Spleen (tissue), 11 donors: ENCODE measurements at regions not wholly inside any gene's neighbourhood (a gene's known extent, or its start where the extent isn't known, plus 50 kb on each side); places are given as distances from the start of the nearest gene placed in this dataset.
"Not testable (repeated sequence)": the region's sequence is repeated elsewhere in the genome, so short reads cannot be mapped to it uniquely, and the experiment has no call there.

Source experiments
- DNase-seq: peaks from one replicate; pipeline ENCODE4 v3.0.0-alpha.2; 2020
- H3K27ac ChIP-seq, 8 donors: fragments of 200-600 bp; sonication (generic) in 7 of 8; 1 replicate in 4 of 8; 2 replicates in 4 of 8; pipeline versions ENCODE4 v1.5.0 to v1.8.0; 2016 to 2021; ENCODE audit warnings: inconsistent platforms in 4 of 8, mild to moderate bottlenecking in 4 of 8, moderate library complexity in 1 of 8
- H3K27me3 ChIP-seq, 7 donors: fragments of 200-600 bp; sonication (generic) in 6 of 7; replicated peaks in 1 of 7; 1 replicate in 4 of 7; 2 replicates in 3 of 7; pipeline versions ENCODE4 v1.5.0 to v1.8.0; 2016 to 2021; ENCODE audit warnings: inconsistent platforms in 3 of 7, mild to moderate bottlenecking in 1 of 7
- H3K36me3 ChIP-seq, 6 donors: fragments of 200-600 bp; sonication (generic) in 5 of 6; 1 replicate in 4 of 6; 2 replicates in 2 of 6; pipeline versions ENCODE4 v1.5.0 to v1.8.0; 2016 to 2021; ENCODE audit warnings: inconsistent platforms in 2 of 6
- H3K4me1 ChIP-seq, 6 donors: fragments of 200-600 bp; sonication (generic) in 5 of 6; 1 replicate in 3 of 6; 2 replicates in 3 of 6; pipeline versions ENCODE4 v1.5.0 to v1.8.0; 2016 to 2021; ENCODE audit warnings: inconsistent platforms in 3 of 6
- H3K4me3 ChIP-seq, 8 donors: fragments of 200-600 bp; sonication (generic) in 7 of 8; 1 replicate in 4 of 8; 2 replicates in 4 of 8; pipeline versions ENCODE4 v1.5.0 to v1.8.0; 2016 to 2021; ENCODE audit warnings: inconsistent platforms in 4 of 8, mild to moderate bottlenecking in 4 of 8, moderate library complexity in 2 of 8
- H3K9me3 ChIP-seq, 8 donors: fragments of 200-600 bp; sonication (generic) in 7 of 8; 1 replicate in 4 of 8; 2 replicates in 4 of 8; pipeline versions ENCODE4 v1.5.0 to v1.8.0; 2016 to 2021; ENCODE audit warnings: inconsistent platforms in 4 of 8
- WGBS, 5 donors: extraction: QIAGEN DNeasy Blood & Tissue Kit in 3 of 5; methylation state at CpG; one replicate each; pipeline versions ENCODE4 v1.1.5 to v1.1.7; 2013 to 2018; 5-methylcytosine and 5-hydroxymethylcytosine counted together
- intact Hi-C: fragments of 100-400 bp; cut with DNase I; formaldehyde crosslinking; loops from one replicate; pipeline ENCODE4 v1.15.0; 2023; ENCODE audit warnings: low total_unique reads
- TF ChIP-seq, protein P1 (sequence below), 11 experiments: fragments of 200-600 bp in 7 of 11; fragments of 450-650 bp in 4 of 11; sonication (generic) in 4 of 11; IDR thresholded peaks in 8 of 11; conservative IDR thresholded peaks in 3 of 11; 1 replicate in 7 of 11; 2 replicates in 4 of 11; pipeline versions ENCODE4 v1.4.0 to v1.8.0; 2016 to 2021; ENCODE audit warnings: antibody characterized with exemption in 11 of 11, inconsistent platforms in 4 of 11, mild to moderate bottlenecking in 1 of 11
- donor health status: healthy with polysubstance abuse.
- donor health status: DM: no; HTN: no; CAD: no; lungs with moderate emphysema.
- donor health status: DM: no; HTN: no; CAD: no.
- donor health status: Bipolar disorder and iron deficiency.
- donor health status: healthy.
- donor health status: DM: no; HTN: no; CAD: no.
- donor health status: DM: yes; HTN: yes; CAD: no.

DNA sequence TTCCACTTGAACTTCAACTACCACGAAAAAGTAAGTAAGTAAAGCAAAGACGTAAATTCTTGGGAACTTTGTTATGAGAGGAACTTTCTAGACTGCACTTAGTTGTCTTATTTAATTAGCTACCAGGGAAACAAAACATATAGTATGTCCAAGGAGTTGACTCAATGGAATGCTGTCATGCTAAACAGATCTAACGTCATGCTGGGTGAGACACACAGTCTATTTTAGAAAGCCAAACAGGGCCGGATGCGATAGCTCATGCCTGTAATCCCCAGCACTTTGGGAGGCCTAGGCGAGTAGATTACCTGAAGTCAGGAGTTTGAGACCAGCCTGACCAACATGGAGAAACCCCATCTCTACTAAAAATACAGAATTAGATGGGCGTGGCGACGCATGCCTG is 140.6 kb upstream of the RRN3 start:
- H3K27ac ChIP-seq, H3K4me3 ChIP-seq, H3K9me3 ChIP-seq, H3K36me3 ChIP-seq, DNase-seq, H3K27me3 ChIP-seq, intact Hi-C loops, H3K4me1 ChIP-seq: not testable (repeated sequence)
- WGBS, 5 donors, result no CpG with 5 or more reads among the region's 9 CpGs

DNA sequence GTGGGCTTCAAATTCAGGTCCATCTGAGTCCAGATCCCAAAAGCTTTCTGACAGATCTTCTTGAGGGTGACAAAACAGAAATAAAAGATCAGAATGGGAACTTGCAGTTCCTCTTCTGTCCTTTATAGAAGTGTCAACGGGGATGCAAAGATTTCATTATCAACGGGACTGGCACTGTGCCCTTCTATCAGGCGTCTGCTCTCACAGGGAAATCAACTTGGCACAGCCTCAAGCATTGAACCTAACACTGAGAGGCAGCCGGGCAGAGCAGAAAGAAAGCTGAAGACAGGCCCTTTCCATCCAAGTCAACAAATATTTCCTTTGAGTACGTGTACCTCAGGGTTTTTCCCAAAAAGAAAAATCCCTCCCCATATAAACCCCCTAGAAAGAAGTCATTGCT is 136.4 kb upstream of the RRN3 start:
- H3K27ac ChIP-seq, DNase-seq, H3K27me3 ChIP-seq, H3K4me3 ChIP-seq, H3K36me3 ChIP-seq, H3K9me3 ChIP-seq, H3K4me1 ChIP-seq, intact Hi-C loops: not testable (repeated sequence)
- WGBS, 5 donors, result no CpG with 5 or more reads among the region's 5 CpGs

DNA sequence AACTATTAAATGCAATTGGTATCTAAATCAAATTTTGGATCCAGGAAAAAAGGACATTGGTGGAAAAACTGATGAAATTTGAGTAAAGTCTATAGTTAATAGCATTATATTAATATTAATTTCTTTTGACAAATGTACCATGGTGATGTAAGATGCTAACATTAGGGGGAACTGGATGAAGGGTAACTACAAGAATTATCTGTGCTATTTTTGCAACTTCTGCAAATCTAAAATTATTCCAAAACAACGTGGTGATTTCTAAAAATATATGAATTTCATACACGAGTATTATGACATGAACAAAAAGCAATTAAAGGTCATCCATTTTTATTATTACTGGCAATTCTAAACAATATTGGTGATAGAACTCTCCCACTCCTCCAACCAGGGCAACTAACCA is 135.6 kb upstream of the RRN3 start:
- intact Hi-C loops, H3K9me3 ChIP-seq, H3K27ac ChIP-seq, H3K4me1 ChIP-seq, DNase-seq, H3K4me3 ChIP-seq, H3K36me3 ChIP-seq, H3K27me3 ChIP-seq: not testable (repeated sequence)
- WGBS, 5 donors, result 33 to 45% (median 43%) methylated on average over 2 of the region's 2 CpGs

DNA sequence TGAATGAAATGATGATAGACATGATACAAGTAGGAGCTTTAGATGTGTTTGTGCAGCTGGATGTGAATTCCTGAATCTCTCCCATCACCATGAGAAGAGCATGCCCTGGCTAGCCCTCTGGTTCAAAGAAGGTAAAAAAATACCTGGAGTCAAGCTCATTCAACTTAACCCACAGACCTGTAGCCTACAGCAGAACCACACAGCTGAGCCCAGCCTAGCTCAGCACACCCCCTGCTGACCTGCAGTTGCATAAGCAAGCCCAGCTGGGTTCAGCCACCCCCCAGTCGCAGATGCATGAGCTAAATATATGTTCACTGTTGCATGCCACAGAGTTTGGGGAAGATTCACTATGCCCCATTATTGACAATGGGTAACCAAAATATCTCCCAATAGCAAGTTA is 130.6 kb upstream of the RRN3 start:
- H3K9me3 ChIP-seq, H3K27me3 ChIP-seq, DNase-seq, H3K4me1 ChIP-seq, H3K27ac ChIP-seq, H3K4me3 ChIP-seq, H3K36me3 ChIP-seq, intact Hi-C loops: not testable (repeated sequence)
- WGBS, 5 donors, result no CpG with 5 or more reads among the region's 1 CpG

DNA sequence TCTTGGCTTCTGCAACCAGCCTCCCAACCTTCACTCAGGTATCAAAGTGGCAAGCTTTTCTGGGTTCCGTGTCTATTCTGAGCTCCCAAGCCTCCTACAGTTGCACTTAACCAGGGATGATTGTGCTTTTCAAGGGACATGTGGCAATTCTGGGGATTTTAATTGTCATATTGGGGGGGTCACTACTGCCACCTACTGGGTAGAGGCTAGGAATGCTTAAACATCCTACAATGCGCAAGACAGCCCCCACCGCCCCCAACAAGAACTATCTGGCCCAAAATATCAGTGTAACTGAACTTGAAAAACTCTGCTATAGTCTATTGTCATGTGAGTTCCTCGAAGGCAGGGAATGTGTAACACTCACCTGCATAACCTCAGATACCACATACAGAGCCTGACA is 129.3 kb upstream of the RRN3 start:
- H3K27me3 ChIP-seq, H3K27ac ChIP-seq, H3K4me3 ChIP-seq, H3K9me3 ChIP-seq, H3K36me3 ChIP-seq, intact Hi-C loops, H3K4me1 ChIP-seq, DNase-seq: not testable (repeated sequence)
- WGBS, 5 donors, result 53 to 80% methylated on average over 1 of the region's 4 CpGs; no CpG with 5 or more reads in 3 of the 5 donors

DNA sequence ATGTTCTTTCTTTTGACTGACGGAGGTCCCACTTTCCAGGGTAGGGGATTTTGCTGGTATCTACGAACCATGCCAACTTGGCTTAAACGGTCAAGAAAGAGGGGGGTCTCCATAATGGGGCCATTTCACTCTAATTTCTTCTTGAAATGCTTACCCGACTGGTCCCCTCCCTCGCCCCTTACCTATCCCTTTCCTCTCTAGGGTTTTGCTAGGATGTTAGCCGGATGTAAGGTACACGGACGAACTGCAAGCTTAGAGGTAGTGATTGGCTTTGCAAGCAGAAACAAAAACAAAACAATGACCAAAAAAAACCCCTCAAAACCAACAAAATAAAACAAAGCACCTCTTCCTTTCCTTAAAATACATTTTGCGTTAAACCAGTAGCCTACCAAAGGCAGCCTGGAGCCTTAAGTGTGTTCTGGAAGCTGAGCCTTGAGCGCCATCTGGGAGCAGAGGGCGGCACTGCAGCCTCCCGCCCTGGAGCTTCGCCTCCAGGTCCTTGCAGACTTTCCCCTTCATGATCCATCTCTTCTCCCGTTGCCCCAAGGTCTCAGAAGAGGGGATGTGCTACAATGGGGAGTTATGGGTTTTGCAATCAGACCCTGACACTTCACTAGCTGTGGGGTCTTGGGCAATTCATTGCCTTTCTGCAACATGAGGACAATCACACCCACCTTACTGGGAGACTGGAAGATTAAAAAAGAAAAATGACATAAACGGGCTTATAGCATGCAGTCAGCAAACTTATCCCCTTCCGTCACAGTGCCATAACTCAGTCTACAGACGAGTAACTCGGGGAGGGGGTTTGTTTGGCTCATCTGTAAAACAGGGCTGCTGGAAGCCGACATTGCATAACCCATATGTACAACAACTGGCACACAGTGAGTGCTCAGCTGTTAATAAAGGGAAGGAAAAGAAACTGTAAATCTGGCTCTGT is 125.9 kb upstream of the RRN3 start:
- 3 to 30% (median 24%) methylated on average over 6 to 10 of the region's 19 CpGs for WGBS, 5 donors
- H3K4me1 ChIP-seq, intact Hi-C loops, H3K9me3 ChIP-seq, DNase-seq, H3K4me3 ChIP-seq, H3K36me3 ChIP-seq, H3K27me3 ChIP-seq, H3K27ac ChIP-seq: not testable (repeated sequence)
- TF ChIP-seq, protein P1, sequence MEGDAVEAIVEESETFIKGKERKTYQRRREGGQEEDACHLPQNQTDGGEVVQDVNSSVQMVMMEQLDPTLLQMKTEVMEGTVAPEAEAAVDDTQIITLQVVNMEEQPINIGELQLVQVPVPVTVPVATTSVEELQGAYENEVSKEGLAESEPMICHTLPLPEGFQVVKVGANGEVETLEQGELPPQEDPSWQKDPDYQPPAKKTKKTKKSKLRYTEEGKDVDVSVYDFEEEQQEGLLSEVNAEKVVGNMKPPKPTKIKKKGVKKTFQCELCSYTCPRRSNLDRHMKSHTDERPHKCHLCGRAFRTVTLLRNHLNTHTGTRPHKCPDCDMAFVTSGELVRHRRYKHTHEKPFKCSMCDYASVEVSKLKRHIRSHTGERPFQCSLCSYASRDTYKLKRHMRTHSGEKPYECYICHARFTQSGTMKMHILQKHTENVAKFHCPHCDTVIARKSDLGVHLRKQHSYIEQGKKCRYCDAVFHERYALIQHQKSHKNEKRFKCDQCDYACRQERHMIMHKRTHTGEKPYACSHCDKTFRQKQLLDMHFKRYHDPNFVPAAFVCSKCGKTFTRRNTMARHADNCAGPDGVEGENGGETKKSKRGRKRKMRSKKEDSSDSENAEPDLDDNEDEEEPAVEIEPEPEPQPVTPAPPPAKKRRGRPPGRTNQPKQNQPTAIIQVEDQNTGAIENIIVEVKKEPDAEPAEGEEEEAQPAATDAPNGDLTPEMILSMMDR (IDR thresholded peaks at IDR 0.05 in 8 of 11, conservative IDR thresholded peaks at IDR 0.05 in 3 of 11), result peak in 10 of 11 experiments; percentile 24 to 84 (median 76)

DNA sequence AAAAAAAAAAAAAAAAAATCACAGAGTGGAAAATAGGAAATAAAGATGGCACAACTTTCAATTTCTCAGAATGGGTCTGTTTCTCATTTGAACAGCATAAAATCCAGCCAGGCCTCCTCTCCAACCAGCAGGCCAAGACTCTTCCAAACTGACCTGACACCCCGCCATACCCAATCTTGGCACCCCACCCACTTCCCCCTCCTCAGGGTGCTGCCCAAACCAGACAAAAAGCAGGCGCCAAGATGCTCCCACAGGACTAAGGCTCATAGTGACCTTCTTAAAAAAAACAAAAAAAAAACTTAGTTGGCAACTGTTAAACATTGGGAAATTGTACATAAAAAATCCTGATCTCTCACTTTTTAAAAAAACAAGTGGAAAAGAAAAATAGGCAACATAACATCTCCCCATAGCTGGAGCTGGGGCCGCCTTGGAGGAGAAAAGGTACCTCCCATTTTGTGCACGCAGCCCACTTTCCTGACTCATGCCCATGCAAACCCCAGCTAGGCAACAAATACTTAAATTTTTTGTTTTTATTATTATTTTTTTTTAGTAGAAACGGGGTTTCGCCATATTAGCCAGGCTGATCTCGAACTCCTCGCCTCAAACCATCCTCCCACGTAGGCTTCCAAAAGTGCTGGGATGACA is 124.9 kb upstream of the RRN3 start:
- WGBS, 5 donors, result 80 to 97% (median 87%) methylated on average over 7 to 8 of the region's 9 CpGs
- DNase-seq, H3K36me3 ChIP-seq, H3K27me3 ChIP-seq, H3K4me3 ChIP-seq, H3K9me3 ChIP-seq, H3K4me1 ChIP-seq, intact Hi-C loops, H3K27ac ChIP-seq: not testable (repeated sequence)

DNA sequence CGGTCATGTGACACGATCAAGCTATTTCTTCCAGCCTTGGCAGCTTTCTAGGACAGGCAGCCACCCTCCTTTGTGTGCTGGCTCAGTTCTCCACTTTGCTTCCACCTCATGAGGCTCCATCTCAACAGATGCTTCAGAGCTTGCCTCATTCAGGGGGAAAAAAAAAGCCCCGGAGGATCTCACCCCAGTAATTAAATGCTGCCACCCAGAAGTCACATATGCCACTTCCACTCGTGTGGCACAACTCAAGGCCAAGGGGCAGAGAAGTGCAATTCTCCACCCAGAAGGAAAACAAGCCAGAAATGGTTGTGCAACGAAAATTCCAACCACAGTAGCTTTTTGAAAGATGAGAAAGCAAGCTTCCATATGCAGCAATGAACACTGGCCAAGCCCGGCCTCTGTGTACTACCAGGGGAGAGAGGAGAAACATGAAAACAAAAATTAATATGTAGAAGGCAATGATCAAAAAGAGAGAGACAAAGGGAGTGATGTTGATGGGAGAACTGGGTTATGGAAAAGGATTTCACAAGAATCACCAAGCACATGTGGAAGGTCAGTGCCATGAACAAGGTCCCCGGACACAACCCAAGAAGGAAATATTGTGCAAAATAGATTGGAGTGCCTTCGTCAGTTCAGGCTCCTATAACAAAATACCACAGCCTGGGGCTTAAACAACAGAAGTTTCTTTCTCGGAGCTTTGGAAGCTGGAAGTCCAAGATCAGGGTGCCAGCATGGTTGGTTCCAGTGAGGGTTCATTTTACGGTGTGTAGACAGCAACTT is 113.3 kb upstream of the RRN3 start:
- H3K27ac ChIP-seq, H3K4me1 ChIP-seq, H3K27me3 ChIP-seq, H3K9me3 ChIP-seq, H3K36me3 ChIP-seq, DNase-seq, H3K4me3 ChIP-seq, intact Hi-C loops: not testable (repeated sequence)
- 64 to 74% (median 74%) methylated on average over 3 to 7 of the region's 10 CpGs for WGBS, 5 donors

DNA sequence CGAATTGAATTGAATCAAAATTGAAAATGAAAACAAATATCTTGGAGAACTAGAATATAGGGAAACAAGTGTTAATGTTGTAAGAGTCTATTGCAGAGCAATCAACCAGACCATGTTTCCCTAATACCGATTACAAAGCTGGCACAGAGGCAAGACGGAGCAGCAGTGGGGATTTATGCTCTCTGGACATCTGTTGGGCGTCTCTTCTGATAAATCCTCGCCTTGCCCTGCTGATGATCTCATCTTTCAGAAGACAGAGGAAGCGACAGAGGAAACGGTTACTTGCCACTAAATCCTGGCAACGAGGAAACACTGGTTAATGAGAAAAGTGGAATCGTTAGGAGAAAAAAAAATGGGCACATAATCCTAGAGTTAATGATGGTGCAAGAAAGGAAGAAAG is 112.4 kb upstream of the RRN3 start:
- intact Hi-C loops, H3K4me1 ChIP-seq, DNase-seq, H3K4me3 ChIP-seq, H3K36me3 ChIP-seq, H3K9me3 ChIP-seq, H3K27ac ChIP-seq, H3K27me3 ChIP-seq: not testable (repeated sequence)
- WGBS, 5 donors, result 1 to 12% (median 6%) methylated on average over 4 to 8 of the region's 9 CpGs; no CpG with 5 or more reads in 1 of the 5 donors

DNA sequence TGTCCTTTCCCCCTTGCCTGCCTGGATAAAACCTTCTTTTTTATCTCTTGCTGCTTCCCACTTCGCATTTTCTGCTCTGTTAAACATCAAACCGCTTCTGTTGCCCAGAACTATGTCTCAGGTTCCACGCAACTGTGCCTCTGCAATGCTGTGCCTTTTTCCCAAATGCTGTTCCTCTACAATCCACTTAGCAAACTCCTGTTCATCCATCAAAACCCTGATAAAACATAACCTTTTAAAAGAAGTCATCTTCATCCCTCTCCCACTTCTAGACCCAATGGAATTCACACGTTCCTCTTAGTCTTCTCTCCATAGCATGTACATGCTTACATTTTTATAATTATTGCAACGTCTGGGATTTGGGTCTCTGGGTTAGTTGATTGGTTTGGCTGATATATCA is 111.9 kb upstream of the RRN3 start:
- H3K4me3 ChIP-seq, H3K36me3 ChIP-seq, intact Hi-C loops, H3K27ac ChIP-seq, H3K27me3 ChIP-seq, DNase-seq, H3K9me3 ChIP-seq, H3K4me1 ChIP-seq: not testable (repeated sequence)
- 85 to 91% (median 88%) methylated on average over 3 to 5 of the region's 5 CpGs for WGBS, 5 donors
